Tibial nerve (tissue), 3 donors: ENCODE measurements at regions not wholly inside any gene's neighbourhood (a gene's known extent, or its start where the extent isn't known, plus 50 kb on each side); places are given as distances from the start of the nearest gene placed in this dataset.

Source experiments
- POLR2A ChIP-seq, 2 donors: fragments of 450-650 bp; IDR thresholded peaks; one replicate each; pipeline ENCODE4 v1.6.1; 2017; ENCODE audit warnings: antibody characterized with exemption in 2 of 2, mild to moderate bottlenecking in 2 of 2, moderate library complexity in 2 of 2
- TF ChIP-seq, protein P1 (sequence below), 5 experiments: fragments of 200-600 bp in 3 of 5; fragments of 450-650 bp in 2 of 5; sonication (generic) in 3 of 5; IDR thresholded peaks; one replicate each; pipeline ENCODE4 v1.5.1; 2016 to 2019; ENCODE audit warnings: antibody characterized with exemption in 5 of 5, mild to moderate bottlenecking in 3 of 5, moderate library complexity in 2 of 5

DNA sequence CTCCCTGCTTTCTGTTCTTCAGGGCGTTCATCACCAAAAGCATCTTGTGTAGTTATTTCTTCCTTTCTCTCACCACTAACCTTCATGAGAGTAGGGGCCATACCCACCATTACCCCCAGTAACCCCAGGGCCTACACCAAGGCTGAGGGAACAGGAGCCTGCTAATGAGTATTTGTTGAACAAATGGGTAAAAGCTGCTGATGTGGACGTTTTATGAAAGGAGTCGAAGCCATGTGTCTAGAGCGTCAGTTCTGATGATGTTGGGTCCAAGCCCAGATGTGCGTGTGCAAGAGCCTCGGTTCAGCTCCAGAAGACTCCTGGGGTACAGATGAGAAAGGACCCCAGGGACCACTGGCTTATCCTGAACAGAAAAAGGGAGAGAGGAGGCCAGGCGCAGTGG lies 77.1 kb upstream of the TBC1D3K start:
- TF ChIP-seq, protein P1, sequence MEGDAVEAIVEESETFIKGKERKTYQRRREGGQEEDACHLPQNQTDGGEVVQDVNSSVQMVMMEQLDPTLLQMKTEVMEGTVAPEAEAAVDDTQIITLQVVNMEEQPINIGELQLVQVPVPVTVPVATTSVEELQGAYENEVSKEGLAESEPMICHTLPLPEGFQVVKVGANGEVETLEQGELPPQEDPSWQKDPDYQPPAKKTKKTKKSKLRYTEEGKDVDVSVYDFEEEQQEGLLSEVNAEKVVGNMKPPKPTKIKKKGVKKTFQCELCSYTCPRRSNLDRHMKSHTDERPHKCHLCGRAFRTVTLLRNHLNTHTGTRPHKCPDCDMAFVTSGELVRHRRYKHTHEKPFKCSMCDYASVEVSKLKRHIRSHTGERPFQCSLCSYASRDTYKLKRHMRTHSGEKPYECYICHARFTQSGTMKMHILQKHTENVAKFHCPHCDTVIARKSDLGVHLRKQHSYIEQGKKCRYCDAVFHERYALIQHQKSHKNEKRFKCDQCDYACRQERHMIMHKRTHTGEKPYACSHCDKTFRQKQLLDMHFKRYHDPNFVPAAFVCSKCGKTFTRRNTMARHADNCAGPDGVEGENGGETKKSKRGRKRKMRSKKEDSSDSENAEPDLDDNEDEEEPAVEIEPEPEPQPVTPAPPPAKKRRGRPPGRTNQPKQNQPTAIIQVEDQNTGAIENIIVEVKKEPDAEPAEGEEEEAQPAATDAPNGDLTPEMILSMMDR (IDR thresholded peaks at IDR 0.05), result no peak
- TF ChIP-seq POLR2A (IDR thresholded peaks at IDR 0.05), result no peak
